IPS-18a (cell line): ENCODE measurements at regions not wholly inside any gene's neighbourhood (a gene's known extent, or its start where the extent isn't known, plus 50 kb on each side); places are given as distances from the start of the nearest gene placed in this dataset.
"Not testable (repeated sequence)": the region's sequence is repeated elsewhere in the genome, so short reads cannot be mapped to it uniquely, and the experiment has no call there.

Source experiments
- H3K27ac ChIP-seq: one replicate; pipeline ENCODE4 v1.5.1; 2013; ENCODE audit warnings: low read length
- H3K27me3 ChIP-seq: one replicate; pipeline ENCODE4 v1.6.1; 2013; ENCODE audit warnings: mild to moderate bottlenecking, low read length; ENCODE audit not compliant: control insufficient read depth, insufficient read depth
- H3K36me3 ChIP-seq: one replicate; pipeline ENCODE4 v1.6.1; 2013; ENCODE audit warnings: low read depth, low read length; ENCODE audit not compliant: control insufficient read depth
- H3K4me1 ChIP-seq: one replicate; pipeline ENCODE4 v1.6.1; 2013; ENCODE audit warnings: low read depth, low read length; ENCODE audit not compliant: control insufficient read depth
- H3K4me3 ChIP-seq: one replicate; pipeline ENCODE4 v1.5.1; 2013; ENCODE audit warnings: low read length
- H3K9ac ChIP-seq: one replicate; pipeline ENCODE4 v1.6.1; 2013; ENCODE audit warnings: mild to moderate bottlenecking, low read length, moderate library complexity
- H3K9me3 ChIP-seq: one replicate; pipeline ENCODE4 v1.6.1; 2013; ENCODE audit warnings: low read depth, low read length; ENCODE audit not compliant: control insufficient read depth

GRCh38 chr13:44795176-44795575 is 194.1 kb downstream of the NUFIP1 start:
- H3K27ac ChIP-seq, result no peak overlapping the region
- no peaks in the 10 kb centered on the region for H3K27me3 ChIP-seq
- no peaks in the 10 kb centered on the region for H3K4me1 ChIP-seq
- H3K36me3 ChIP-seq, result no peaks in the 10 kb centered on the region
- H3K9ac ChIP-seq, result no peak overlapping the region
- H3K4me3 ChIP-seq, result no peak overlapping the region
- H3K9me3 ChIP-seq, result no peaks in the 10 kb centered on the region

GRCh38 chr13:44792096-44792495 is 197.2 kb downstream of the NUFIP1 start:
- Histone ChIP-seq H3K4me3 (no peak overlapping the region), H3K9me3 (no peaks in the 10 kb centered on the region), H3K27me3 (no peaks in the 10 kb centered on the region), H3K4me1 (no peaks in the 10 kb centered on the region), H3K36me3 (no peaks in the 10 kb centered on the region), H3K27ac (no peak overlapping the region), H3K9ac (no peak overlapping the region)

GRCh38 chr13:44790289-44790688 is 199.0 kb downstream of the NUFIP1 start:
- Histone ChIP-seq H3K27me3 (no peaks in the 10 kb centered on the region), H3K36me3 (no peaks in the 10 kb centered on the region), H3K27ac (no peak overlapping the region), H3K9me3 (no peaks in the 10 kb centered on the region), H3K4me3 (no peak overlapping the region), H3K9ac (no peak overlapping the region), H3K4me1 (no peaks in the 10 kb centered on the region)

GRCh38 chr13:44787617-44788016 is 201.7 kb downstream of the NUFIP1 start:
- Histone ChIP-seq H3K36me3 (no peaks in the 10 kb centered on the region), H3K4me3 (no peak overlapping the region), H3K9ac (no peak overlapping the region), H3K27me3 (no peaks in the 10 kb centered on the region), H3K9me3 (no peaks in the 10 kb centered on the region), H3K4me1 (no peaks in the 10 kb centered on the region), H3K27ac (no peak overlapping the region)

- no peaks in the 10 kb centered on the region for H3K27me3 ChIP-seq
- no peaks in the 10 kb centered on the region for H3K36me3 ChIP-seq
- H3K4me3 ChIP-seq, result no peak overlapping the region
- no peak overlapping the region for H3K9ac ChIP-seq
- no peaks in the 10 kb centered on the region for H3K4me1 ChIP-seq
- H3K27ac ChIP-seq, result no peak overlapping the region
- H3K9me3 ChIP-seq, result no peaks in the 10 kb centered on the region
Observed at GRCh38 chr13:44786756-44787155, 202.5 kb downstream of the NUFIP1 start.

- Histone ChIP-seq H3K27ac (no peak overlapping the region), H3K4me3 (no peak overlapping the region), H3K27me3 (no peaks in the 10 kb centered on the region), H3K9me3 (no peaks in the 10 kb centered on the region), H3K9ac (no peak overlapping the region), H3K4me1 (no peaks in the 10 kb centered on the region), H3K36me3 (no peaks in the 10 kb centered on the region)
Observed at GRCh38 chr13:44785401-44785800, 203.9 kb downstream of the NUFIP1 start.

- Histone ChIP-seq H3K4me1 (no peaks in the 10 kb centered on the region), H3K36me3 (no peaks in the 10 kb centered on the region), H3K9me3 (no peaks in the 10 kb centered on the region), H3K9ac (no peak overlapping the region), H3K27ac (no peak overlapping the region), H3K27me3 (no peaks in the 10 kb centered on the region), H3K4me3 (no peak overlapping the region)
Observed at GRCh38 chr13:44784708-44785080, 204.6 kb downstream of the NUFIP1 start.

- Histone ChIP-seq H3K9ac (no peak overlapping the region), H3K9me3 (no peaks in the 10 kb centered on the region), H3K4me3 (no peak overlapping the region), H3K27ac (no peak overlapping the region), H3K27me3 (no peaks in the 10 kb centered on the region), H3K4me1 (no peaks in the 10 kb centered on the region), H3K36me3 (no peaks in the 10 kb centered on the region)
Observed at GRCh38 chr13:44783994-44784707, 205.1 kb downstream of the NUFIP1 start.

GRCh38 chr13:44780591-44781280 is 204.6 kb upstream of the TSC22D1 start:
- Histone ChIP-seq H3K9ac (no peak overlapping the region), H3K4me1 (no peaks in the 10 kb centered on the region), H3K27me3 (no peaks in the 10 kb centered on the region), H3K4me3 (no peak overlapping the region), H3K36me3 (no peaks in the 10 kb centered on the region), H3K27ac (no peak overlapping the region), H3K9me3 (no peaks in the 10 kb centered on the region)

- Histone ChIP-seq H3K4me1 (no peaks in the 10 kb centered on the region), H3K9ac (no peak overlapping the region), H3K27ac (no peak overlapping the region), H3K4me3 (no peak overlapping the region), H3K36me3 (no peaks in the 10 kb centered on the region), H3K9me3 (no peaks in the 10 kb centered on the region), H3K27me3 (no peaks in the 10 kb centered on the region)
Observed at GRCh38 chr13:44778761-44779484, 202.8 kb upstream of the TSC22D1 start.

- not testable (repeated sequence) for H3K27me3 ChIP-seq, H3K9ac ChIP-seq, H3K36me3 ChIP-seq, H3K4me3 ChIP-seq, H3K4me1 ChIP-seq, H3K9me3 ChIP-seq, H3K27ac ChIP-seq
Observed at GRCh38 chr13:44775290-44775689, 199.2 kb upstream of the TSC22D1 start.
